ENCODE measurements at regions not wholly inside any gene's neighbourhood (a gene's known extent, or its start where the extent isn't known, plus 50 kb on each side); places are given as distances from the start of the nearest gene placed in this dataset.

DNA sequence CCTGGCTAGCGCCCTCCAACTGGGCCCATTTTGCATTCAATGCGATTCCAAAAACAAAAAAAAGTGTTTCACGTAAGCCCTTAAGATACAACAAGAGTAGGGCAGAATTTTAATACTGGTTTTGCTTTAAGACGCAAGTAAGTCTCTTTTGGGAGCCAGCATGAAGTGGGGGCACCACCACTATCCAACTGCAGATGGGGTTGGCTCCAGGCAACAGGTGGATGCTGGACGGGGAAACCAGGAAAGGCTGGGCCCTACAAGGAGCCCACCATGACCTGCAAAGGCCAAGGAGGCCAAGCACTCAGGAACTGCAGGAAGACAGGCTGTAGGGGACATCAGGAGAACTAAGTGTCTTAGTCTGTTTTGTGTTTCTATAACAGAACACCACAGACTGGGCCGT is 86.5 kb upstream of the INSIG1 start:
- TF ChIP-seq FOXP2 (optimal IDR thresholded peaks at IDR 0.05; ENCODE audit: borderline replicate concordance, extremely low read depth, extremely low read length, insufficient read depth) (no peak), SIN3A (IDR thresholded peaks at IDR 0.05; ENCODE audit: borderline replicate concordance, insufficient read depth, low read length) (no peak), POLR2AphosphoS5 (IDR thresholded peaks at IDR 0.05; ENCODE audit: low read depth, low read length) (no peak), TAF1 (IDR thresholded peaks at IDR 0.05; ENCODE audit: borderline replicate concordance, insufficient read depth, low read length) (no peak)
- TF ChIP-seq, protein P1, sequence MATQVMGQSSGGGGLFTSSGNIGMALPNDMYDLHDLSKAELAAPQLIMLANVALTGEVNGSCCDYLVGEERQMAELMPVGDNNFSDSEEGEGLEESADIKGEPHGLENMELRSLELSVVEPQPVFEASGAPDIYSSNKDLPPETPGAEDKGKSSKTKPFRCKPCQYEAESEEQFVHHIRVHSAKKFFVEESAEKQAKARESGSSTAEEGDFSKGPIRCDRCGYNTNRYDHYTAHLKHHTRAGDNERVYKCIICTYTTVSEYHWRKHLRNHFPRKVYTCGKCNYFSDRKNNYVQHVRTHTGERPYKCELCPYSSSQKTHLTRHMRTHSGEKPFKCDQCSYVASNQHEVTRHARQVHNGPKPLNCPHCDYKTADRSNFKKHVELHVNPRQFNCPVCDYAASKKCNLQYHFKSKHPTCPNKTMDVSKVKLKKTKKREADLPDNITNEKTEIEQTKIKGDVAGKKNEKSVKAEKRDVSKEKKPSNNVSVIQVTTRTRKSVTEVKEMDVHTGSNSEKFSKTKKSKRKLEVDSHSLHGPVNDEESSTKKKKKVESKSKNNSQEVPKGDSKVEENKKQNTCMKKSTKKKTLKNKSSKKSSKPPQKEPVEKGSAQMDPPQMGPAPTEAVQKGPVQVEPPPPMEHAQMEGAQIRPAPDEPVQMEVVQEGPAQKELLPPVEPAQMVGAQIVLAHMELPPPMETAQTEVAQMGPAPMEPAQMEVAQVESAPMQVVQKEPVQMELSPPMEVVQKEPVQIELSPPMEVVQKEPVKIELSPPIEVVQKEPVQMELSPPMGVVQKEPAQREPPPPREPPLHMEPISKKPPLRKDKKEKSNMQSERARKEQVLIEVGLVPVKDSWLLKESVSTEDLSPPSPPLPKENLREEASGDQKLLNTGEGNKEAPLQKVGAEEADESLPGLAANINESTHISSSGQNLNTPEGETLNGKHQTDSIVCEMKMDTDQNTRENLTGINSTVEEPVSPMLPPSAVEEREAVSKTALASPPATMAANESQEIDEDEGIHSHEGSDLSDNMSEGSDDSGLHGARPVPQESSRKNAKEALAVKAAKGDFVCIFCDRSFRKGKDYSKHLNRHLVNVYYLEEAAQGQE (IDR thresholded peaks at IDR 0.05; ENCODE audit: insufficient read depth in 1 of 2, low read depth in 2 of 2, low read length in 2 of 2): no peak

DNA sequence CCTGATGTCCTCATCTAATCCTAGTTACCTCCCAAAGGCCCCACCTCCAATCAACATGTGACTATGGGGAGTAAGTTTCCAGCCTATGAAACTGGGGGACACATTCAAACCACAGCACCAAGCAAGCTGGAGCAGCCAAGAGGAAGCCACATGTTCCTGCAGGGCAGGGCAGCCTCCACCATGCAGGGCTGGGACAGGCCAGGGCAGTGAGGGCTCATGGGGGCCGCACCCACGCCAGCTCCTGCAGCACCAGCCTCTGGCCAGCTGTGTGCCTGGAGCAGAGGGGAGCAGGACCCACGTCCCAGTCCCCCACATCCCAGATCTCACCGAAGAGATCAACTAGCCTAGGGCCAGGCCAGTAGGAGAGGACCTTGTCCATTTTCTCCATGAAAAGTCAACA is 85.9 kb upstream of the INSIG1 start:
- no peak for TF ChIP-seq POLR2AphosphoS5 (IDR thresholded peaks at IDR 0.05; ENCODE audit: low read depth, low read length)

DNA sequence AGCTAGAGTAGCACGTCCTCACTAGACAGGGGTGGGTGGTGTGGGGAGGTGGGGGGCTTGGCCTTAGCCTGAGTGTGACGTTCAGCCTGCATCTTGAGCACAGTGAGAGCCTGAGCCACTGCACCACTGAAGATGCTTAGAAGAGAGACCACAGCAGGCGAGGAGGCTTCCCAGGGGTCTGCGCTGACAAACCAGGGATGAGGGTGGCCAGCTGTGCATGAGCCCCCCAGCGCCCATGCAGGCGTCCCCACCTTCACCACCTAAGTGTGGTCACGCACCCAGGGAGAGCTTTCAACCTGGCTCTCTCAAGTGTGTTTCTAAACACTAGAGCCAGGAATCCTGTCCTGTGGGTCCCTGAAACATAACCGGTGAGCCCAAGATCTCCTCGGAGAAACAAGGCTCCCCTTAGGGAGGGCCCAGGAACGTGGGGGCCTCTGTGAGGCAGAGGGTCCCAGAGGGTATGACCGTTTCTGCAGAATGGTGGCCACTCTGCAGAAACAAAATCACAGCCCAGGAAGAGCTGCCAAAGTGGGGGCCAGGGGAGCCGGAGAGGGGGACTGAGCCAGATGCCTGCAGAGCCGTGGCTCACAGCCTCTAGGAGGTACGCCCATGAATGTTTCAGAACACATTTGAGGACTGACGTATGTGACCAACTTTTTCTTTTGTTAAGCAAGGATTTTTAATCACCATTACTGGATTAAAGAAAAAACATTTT is 85.2 kb upstream of the INSIG1 start:
- TF ChIP-seq TAF1 (IDR thresholded peaks at IDR 0.05; ENCODE audit: borderline replicate concordance, insufficient read depth, low read length): no peak
- TF ChIP-seq, protein P1 (IDR thresholded peaks at IDR 0.05; ENCODE audit: insufficient read depth in 1 of 2, low read depth in 2 of 2, low read length in 2 of 2): no peak
- no peak for TF ChIP-seq SIN3A (IDR thresholded peaks at IDR 0.05; ENCODE audit: borderline replicate concordance, insufficient read depth, low read length)
- TF ChIP-seq POLR2AphosphoS5 (IDR thresholded peaks at IDR 0.05; ENCODE audit: low read depth, low read length): no peak
- no peak for TF ChIP-seq FOXP2 (optimal IDR thresholded peaks at IDR 0.05; ENCODE audit: borderline replicate concordance, extremely low read depth, extremely low read length, insufficient read depth)

DNA sequence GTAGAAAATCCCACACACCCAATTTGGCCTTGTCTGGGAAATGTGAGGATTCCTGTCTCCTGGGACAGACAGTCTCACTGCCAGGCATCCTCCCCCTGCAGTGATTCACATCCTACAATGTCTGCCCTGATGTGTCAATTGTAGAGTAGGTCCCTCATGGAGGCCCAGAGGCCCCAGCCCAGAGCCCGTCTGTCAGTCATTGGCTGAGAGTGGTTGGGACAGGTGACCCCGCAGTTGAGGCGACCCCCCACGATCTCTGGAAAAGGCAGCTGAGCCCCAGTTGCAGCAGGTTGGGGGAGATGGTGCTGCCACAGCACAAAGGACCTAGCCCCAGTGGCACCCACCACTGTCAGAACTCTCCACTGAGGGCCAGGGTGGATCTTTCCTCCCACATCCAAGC is 84.3 kb upstream of the INSIG1 start:
- TF ChIP-seq SIN3A (IDR thresholded peaks at IDR 0.05; ENCODE audit: borderline replicate concordance, insufficient read depth, low read length) (no peak), FOXP2 (optimal IDR thresholded peaks at IDR 0.05; ENCODE audit: borderline replicate concordance, extremely low read depth, extremely low read length, insufficient read depth) (no peak), POLR2AphosphoS5 (IDR thresholded peaks at IDR 0.05; ENCODE audit: low read depth, low read length) (no peak), TAF1 (IDR thresholded peaks at IDR 0.05; ENCODE audit: borderline replicate concordance, insufficient read depth, low read length) (no peak)
- TF ChIP-seq, protein P1 (IDR thresholded peaks at IDR 0.05; ENCODE audit: insufficient read depth in 1 of 2, low read depth in 2 of 2, low read length in 2 of 2): no peak

DNA sequence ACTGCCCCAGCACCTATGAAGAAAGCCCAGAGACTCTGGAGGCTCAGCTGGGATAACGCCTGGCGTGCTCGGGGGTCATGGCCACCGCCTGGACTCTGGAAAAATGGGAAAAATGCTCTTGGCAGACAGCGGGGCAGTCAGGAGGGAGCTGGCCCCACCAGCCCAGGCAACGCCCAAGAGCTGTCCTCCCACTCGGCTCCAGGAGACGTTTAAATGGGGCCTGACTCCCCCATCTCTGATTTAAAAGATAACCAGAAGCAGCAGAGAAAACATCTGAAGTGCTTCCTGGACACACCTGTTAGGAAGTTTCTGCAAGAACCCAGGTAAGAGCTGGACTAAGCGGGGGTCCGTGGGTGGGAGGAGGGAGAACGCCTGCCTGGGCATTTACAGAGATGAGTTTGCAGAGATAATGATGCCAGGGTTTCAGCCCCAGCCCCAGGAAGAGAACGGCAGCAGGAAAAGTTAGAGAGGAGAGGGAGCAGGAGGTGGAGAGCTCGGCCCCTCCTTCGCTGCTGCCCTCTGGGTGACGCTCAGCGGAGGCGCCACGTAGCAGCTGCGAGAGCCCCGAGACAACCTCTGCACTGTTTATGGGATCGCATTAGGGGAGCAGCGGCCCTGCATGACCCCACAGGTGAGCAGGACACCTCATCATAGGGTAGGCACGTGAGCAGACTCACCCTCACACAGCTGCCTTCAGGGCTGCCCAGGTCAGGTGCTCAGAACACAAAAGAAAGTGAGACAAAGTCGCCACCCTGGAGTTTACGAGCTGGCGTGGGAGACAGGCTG is 83.5 kb upstream of the INSIG1 start:
- TF ChIP-seq, protein P1 (IDR thresholded peaks at IDR 0.05; ENCODE audit: insufficient read depth in 1 of 2, low read depth in 2 of 2, low read length in 2 of 2): no peak
- TF ChIP-seq POLR2AphosphoS5 (IDR thresholded peaks at IDR 0.05; ENCODE audit: low read depth, low read length): no peak
- no peak for TF ChIP-seq FOXP2 (optimal IDR thresholded peaks at IDR 0.05; ENCODE audit: borderline replicate concordance, extremely low read depth, extremely low read length, insufficient read depth)
- TF ChIP-seq SIN3A (IDR thresholded peaks at IDR 0.05; ENCODE audit: borderline replicate concordance, insufficient read depth, low read length): no peak
- no peak for TF ChIP-seq TAF1 (IDR thresholded peaks at IDR 0.05; ENCODE audit: borderline replicate concordance, insufficient read depth, low read length)

All from PFSK-1 (cell line).